ENCODE measurements at regions not wholly inside any gene's neighbourhood (a gene's known extent, or its start where the extent isn't known, plus 50 kb on each side); places are given as distances from the start of the nearest gene placed in this dataset.
"Not testable (repeated sequence)": the region's sequence is repeated elsewhere in the genome, so short reads cannot be mapped to it uniquely, and the experiment has no call there.

DNA sequence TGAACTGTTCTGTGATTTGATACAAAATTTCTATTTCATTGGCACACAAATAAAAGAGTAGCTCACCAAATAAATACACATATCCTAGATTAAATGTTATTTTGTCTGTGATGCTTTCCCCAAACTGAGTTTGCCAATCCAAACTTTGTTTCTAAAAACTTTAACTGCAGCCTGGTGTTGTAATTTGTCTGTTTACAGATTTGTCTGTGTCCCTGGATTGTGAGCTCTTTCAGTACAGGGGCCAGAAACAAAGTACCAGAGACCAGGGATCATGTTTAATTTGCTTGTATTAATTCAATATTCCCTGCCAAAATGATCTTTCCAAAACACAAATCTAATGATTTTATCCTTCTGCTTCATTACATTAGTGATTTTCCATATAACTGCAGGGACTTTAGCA lies 1044.6 kb upstream of the GJE1 start:
- TF ChIP-seq, protein P1, sequence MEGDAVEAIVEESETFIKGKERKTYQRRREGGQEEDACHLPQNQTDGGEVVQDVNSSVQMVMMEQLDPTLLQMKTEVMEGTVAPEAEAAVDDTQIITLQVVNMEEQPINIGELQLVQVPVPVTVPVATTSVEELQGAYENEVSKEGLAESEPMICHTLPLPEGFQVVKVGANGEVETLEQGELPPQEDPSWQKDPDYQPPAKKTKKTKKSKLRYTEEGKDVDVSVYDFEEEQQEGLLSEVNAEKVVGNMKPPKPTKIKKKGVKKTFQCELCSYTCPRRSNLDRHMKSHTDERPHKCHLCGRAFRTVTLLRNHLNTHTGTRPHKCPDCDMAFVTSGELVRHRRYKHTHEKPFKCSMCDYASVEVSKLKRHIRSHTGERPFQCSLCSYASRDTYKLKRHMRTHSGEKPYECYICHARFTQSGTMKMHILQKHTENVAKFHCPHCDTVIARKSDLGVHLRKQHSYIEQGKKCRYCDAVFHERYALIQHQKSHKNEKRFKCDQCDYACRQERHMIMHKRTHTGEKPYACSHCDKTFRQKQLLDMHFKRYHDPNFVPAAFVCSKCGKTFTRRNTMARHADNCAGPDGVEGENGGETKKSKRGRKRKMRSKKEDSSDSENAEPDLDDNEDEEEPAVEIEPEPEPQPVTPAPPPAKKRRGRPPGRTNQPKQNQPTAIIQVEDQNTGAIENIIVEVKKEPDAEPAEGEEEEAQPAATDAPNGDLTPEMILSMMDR (conservative IDR thresholded peaks at IDR 0.05; ENCODE audit: low read depth, low read length): no peak
- no peak overlapping the region for H3K4me3 ChIP-seq (ENCODE audit: low read length)
- DNase-seq (ENCODE audit: low read depth): no peak

DNA sequence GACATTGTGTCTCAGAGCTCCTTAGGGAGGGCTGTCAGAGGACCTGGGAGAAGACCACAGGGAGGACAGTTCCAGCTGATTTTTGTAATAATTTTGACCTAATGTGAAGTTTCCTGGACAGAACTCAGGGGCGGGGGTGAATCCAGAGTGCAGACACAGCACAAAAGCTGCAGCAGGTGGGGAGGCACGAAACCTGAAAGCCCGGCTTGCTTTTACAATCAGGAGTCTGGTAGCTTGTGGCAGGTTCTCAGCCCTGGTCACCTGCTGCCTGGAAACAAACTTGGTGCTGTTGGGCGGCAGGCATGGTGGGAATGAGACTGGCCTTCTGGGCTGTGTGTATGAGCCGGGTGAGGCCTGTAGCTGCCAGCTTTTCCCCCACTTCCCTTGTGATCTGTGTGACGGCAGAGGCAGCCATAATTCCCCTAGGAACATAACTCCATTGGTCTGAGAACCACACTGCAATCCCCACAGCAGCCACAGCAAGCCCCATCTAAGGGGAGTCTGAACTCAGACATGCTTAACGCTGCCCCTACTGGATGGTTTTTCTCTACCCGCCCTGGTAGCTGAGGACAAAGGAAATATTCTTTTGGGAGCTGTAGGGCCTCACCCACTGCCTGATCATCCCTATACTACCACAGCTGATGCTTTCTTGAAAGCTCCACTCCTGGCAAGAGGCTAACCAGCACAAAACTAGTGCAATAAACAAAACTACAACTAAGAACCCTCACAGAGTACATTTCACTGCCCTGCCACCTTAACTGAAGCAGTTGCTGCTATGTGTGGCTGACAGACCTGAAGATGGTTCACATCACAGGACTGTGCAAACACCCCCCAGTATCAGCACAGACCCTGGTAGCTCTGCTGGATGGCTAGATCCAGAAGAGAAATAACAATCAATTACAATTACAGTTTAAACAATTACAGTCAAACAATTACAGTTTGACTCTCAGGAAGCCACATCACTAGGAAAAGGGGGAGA lies 1055.1 kb upstream of the GJE1 start:
- TF ChIP-seq, protein P1 (conservative IDR thresholded peaks at IDR 0.05; ENCODE audit: low read depth, low read length): peak; percentile 40
- no peak overlapping the region for H3K4me3 ChIP-seq (ENCODE audit: low read length)
- no peak for DNase-seq (ENCODE audit: low read depth)

DNA sequence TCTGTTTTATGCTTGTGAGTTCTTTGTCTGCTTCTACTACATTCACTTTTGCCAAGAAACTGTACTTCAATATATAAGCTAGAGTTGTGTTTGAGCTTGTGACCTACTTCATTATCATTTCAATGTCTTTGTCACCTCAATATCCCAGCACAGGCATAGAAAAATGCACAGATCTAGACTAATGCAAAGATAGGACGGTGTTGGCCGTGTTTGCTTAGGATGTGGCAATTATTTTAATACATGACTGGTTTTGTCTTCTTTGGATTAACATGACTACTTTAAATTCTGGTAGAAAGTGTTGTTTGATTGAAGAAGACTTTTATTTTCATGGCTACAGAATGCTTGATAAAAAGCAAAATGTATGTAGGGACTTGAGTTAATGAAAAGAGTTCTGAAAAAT lies 1075.0 kb upstream of the GJE1 start:
- H3K4me3 ChIP-seq (ENCODE audit: low read length): no peak overlapping the region
- TF ChIP-seq, protein P1 (conservative IDR thresholded peaks at IDR 0.05; ENCODE audit: low read depth, low read length): no peak
- DNase-seq (ENCODE audit: low read depth): no peak

DNA sequence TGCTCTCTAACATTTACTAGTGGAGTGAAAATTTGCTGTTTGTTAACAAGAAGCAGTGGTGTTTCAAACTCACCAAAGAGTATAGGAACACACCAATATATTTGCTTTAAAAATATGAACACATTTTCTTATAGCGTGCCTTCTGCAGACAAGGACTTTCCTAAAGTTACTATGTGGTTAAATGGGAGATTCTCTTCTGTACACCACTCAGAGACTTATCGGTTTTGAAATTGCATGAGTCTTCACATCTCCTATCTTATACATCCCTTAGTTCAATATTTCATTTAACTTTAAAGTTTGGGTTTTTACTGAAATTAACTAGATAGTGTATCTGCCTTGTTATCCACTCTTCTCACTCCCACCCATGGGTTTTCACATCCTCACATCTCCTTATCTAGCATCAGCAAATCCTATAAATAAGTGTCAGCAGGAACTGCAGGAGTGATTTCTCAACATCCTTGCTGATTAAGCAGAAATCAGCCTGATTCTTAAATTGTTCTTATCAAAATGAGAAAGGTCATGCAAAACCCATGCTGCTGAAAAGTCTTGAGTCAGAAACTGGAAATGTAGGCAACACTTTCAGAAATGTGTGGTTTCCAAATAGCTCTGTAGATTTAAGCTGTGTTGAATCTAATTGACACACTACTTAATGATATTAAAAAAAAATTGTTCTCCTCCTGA lies 1075.6 kb upstream of the GJE1 start:
- no peak overlapping the region for H3K4me3 ChIP-seq (ENCODE audit: low read length)
- TF ChIP-seq, protein P1 (conservative IDR thresholded peaks at IDR 0.05; ENCODE audit: low read depth, low read length): no peak
- DNase-seq (ENCODE audit: low read depth): peak; percentile 73

DNA sequence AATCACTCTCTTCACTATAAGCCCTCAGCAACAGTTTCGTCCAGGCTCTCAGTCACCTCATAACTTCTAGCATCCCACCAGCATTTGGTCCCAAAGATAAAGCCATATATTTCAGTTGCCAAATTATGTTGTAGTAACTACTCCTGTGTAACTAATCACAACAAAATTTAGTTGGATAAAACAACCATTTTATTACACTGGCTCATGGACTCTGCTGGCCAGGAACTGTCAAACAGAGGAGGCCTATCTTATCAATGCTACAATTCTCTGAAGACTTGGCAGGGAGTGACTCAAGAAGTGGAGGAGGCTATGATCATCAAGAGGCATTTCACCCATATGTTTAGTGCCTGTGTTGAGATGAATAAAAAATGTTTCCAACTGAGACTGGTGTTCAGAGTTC lies 1082.3 kb upstream of the GJE1 start:
- no peak for DNase-seq (ENCODE audit: low read depth)
- H3K4me3 ChIP-seq (ENCODE audit: low read length): no peak overlapping the region
- TF ChIP-seq, protein P1 (conservative IDR thresholded peaks at IDR 0.05; ENCODE audit: low read depth, low read length): no peak

DNA sequence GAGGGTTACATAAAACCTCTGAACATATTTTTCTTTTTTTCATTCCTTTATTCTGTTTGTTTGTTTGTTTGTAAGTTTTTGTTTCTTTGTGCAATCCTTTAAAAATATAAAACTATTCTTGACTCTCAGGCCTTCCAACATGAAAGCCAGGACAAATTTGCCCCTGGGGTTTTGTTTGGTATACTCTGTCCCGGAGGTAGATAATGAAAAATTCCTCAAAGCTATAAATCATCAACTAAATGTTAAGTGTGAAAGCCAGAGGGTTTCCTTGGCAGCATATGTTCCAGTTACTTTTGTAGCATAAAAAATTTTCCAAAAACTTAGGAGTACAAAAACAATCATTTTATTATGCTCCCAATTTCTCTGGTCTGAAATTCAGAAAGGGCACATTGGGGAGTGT lies 1084.3 kb upstream of the GJE1 start:
- no peak for DNase-seq (ENCODE audit: low read depth)
- no peak overlapping the region for H3K4me3 ChIP-seq (ENCODE audit: low read length)
- TF ChIP-seq, protein P1 (conservative IDR thresholded peaks at IDR 0.05; ENCODE audit: low read depth, low read length): no peak

DNA sequence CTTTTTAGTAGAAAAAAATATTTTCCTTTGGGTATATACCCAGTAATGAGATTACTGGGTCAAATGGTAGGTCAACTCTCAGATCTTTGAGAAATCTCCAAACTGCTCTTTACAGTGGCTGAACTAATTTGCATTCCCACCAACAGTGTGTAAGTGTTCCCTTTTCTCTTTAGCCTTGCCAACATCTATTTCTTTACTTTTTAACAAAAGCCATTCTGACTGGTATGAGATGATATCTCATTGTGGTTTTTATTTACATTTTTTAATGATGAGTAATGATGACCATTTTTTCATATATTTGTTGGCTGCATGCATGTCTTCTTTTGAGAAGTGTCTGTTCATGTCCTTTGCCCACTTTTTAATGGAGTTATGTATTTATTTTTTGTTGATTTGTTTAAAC lies 1086.2 kb upstream of the GJE1 start:
- DNase-seq (ENCODE audit: low read depth): peak; percentile 67
- not testable (repeated sequence) for H3K4me3 ChIP-seq (ENCODE audit: low read length)
